A673 (cell line): ENCODE measurements at regions not wholly inside any gene's neighbourhood (a gene's known extent, or its start where the extent isn't known, plus 50 kb on each side); places are given as distances from the start of the nearest gene placed in this dataset.

Experiments
- BruUV-seq: library from RNA; stranded (reverse); fragments of 400-500 nt; replicated peaks from 2 replicates; lab custom pipeline; 2021; lab: Mats Ljungman, UMichigan
- CTCF ChIA-PET: fragments of 300-600 bp; sonication (Branson Sonifier 250); formaldehyde crosslinking; loops from one replicate; lab custom pipeline; 2022; ENCODE audit warnings: antibody characterized with exemption; lab: Charles Lee
- POLR2A ChIA-PET: fragments of 300-600 bp; sonication (Branson Sonifier 250); formaldehyde crosslinking; loops from one replicate; lab custom pipeline; 2022; ENCODE audit warnings: antibody characterized with exemption; ENCODE audit not compliant: low non-redundant PET; lab: Charles Lee
- DNase-seq: peaks from one replicate; pipeline ENCODE4 v3.0.0-alpha.2; 2015; ENCODE audit warnings: low spot score
- H3K27ac ChIP-seq: fragments of 200-600 bp; sonication (generic); 2 replicates; pipeline ENCODE4 v1.5.1; 2016; ENCODE audit warnings: mixed run types, low read depth, mild to moderate bottlenecking, mixed read lengths, antibody characterized with exemption, low read length; ENCODE audit not compliant: poor library complexity, severe bottlenecking
- H3K27me3 ChIP-seq: fragments of 200-600 bp; sonication (generic); replicated peaks from 2 replicates; pipeline ENCODE4 v1.6.1; 2017; ENCODE audit warnings: mixed run types, low read depth, mild to moderate bottlenecking, mixed read lengths, antibody characterized with exemption, low read length; ENCODE audit not compliant: insufficient read depth, poor library complexity
- H3K36me3 ChIP-seq: fragments of 200-600 bp; sonication (generic); 2 replicates; pipeline ENCODE4 v1.6.1; 2016; ENCODE audit warnings: mixed run types, mild to moderate bottlenecking, mixed read lengths, antibody characterized with exemption, low read length; ENCODE audit not compliant: insufficient read depth, poor library complexity, severe bottlenecking
- H3K4me1 ChIP-seq: fragments of 200-600 bp; sonication (generic); 2 replicates; pipeline ENCODE4 v1.6.1; 2017; ENCODE audit warnings: mixed run types, mild to moderate bottlenecking, mixed read lengths, antibody characterized with exemption, low read length; ENCODE audit not compliant: insufficient read depth, poor library complexity, severe bottlenecking
- H3K4me3 ChIP-seq: fragments of 200-600 bp; sonication (generic); 2 replicates; pipeline ENCODE4 v1.5.1; 2016; ENCODE audit warnings: low read depth, mixed run types, mild to moderate bottlenecking, mixed read lengths, low read length; ENCODE audit not compliant: poor library complexity, severe bottlenecking
- H3K9me3 ChIP-seq: fragments of 200-600 bp; sonication (generic); 2 replicates; pipeline ENCODE4 v1.6.1; 2016; ENCODE audit warnings: mixed run types, low read depth, mild to moderate bottlenecking, mixed read lengths, antibody characterized with exemption, low read length; ENCODE audit not compliant: poor library complexity, severe bottlenecking
- EZH2 ChIP-seq: fragments of 200-600 bp; sonication (generic); IDR thresholded peaks from 2 replicates; pipeline ENCODE4 v1.6.1; 2017; ENCODE audit warnings: borderline replicate concordance, low read depth, mild to moderate bottlenecking, mixed read lengths, antibody characterized with exemption, low read length; ENCODE audit not compliant: poor library complexity, severe bottlenecking
- intact Hi-C: fragments of 100-400 bp; cut with micrococcal nuclease; formaldehyde crosslinking; loops from one replicate; pipeline ENCODE4 v1.10.0; 2022; ENCODE audit not compliant: unreplicated experiment
- TF ChIP-seq, protein P1 (sequence below): fragments of 300-800, 200-600 bp; sonication (generic); conservative IDR thresholded peaks from 2 replicates; pipeline ENCODE4 v1.5.1; 2017; ENCODE audit warnings: low read depth, mild to moderate bottlenecking, antibody characterized with exemption, low read length, moderate library complexity, mixed read lengths

DNA sequence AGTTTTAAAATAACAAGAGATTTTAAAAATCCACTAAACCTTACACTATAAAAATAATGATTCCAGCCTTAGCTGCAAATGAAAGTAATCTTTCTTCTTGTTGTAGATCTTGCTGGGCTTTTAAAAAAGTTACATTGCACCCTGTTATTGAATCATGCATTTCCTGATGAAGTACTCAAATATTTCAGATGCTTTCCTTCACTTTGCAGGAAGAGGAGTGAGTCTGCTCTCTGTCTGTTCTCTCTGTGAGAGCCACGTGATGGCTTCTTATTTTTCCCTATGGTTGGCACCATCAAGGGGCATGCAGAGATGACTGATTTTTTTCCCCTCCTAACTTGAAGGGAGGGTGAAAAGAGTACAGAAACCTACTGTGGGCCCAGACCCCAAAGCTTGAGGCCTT is 262.7 kb downstream of the ATP23 start:
- no peaks in the 10 kb centered on the region for H3K36me3 ChIP-seq
- H3K27me3 ChIP-seq, result no peaks in the 10 kb centered on the region
- TF ChIP-seq EZH2, result no peak
- TF ChIP-seq, protein P1, sequence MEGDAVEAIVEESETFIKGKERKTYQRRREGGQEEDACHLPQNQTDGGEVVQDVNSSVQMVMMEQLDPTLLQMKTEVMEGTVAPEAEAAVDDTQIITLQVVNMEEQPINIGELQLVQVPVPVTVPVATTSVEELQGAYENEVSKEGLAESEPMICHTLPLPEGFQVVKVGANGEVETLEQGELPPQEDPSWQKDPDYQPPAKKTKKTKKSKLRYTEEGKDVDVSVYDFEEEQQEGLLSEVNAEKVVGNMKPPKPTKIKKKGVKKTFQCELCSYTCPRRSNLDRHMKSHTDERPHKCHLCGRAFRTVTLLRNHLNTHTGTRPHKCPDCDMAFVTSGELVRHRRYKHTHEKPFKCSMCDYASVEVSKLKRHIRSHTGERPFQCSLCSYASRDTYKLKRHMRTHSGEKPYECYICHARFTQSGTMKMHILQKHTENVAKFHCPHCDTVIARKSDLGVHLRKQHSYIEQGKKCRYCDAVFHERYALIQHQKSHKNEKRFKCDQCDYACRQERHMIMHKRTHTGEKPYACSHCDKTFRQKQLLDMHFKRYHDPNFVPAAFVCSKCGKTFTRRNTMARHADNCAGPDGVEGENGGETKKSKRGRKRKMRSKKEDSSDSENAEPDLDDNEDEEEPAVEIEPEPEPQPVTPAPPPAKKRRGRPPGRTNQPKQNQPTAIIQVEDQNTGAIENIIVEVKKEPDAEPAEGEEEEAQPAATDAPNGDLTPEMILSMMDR, result no peak
- peak overlapping the region; percentile 34 for H3K27ac ChIP-seq
- H3K9me3 ChIP-seq, result no peaks in the 10 kb centered on the region
- intact Hi-C loops, result no loop called here
- ChIA-PET POLR2A (no interaction called here), CTCF (no interaction called here)
- DNase-seq, result peak; percentile 10
- H3K4me1 ChIP-seq, result peaks cover 20% of the 10 kb centered on the region
- no peak overlapping the region for H3K4me3 ChIP-seq
- BruUV-seq, result no TSS peak

DNA sequence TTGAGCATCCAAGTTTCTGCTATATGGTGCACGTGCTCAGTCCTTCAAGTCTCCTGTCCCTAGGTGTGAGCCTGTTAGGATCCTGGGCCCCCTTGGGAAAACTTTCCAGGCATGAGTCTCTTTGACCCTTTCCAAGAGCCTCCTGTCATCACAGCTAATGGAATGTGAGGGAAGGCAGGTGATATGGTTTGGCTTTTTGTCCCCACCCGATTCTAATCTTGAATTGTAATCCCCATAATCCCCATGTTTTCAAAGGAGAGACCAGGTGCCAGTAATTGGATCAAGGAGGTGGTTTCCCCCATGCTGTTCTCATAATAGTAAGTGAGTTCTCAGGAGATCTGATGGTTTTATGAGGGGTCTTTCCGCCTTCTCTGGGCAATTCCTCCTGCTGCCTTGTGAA is 265.5 kb downstream of the ATP23 start:
- H3K27ac ChIP-seq, result no peak overlapping the region
- H3K27me3 ChIP-seq, result no peaks in the 10 kb centered on the region
- no peak for DNase-seq
- no peaks in the 10 kb centered on the region for H3K9me3 ChIP-seq
- BruUV-seq, result no TSS peak
- ChIA-PET POLR2A (no interaction called here), CTCF (no interaction called here)
- intact Hi-C loops, result no loop called here
- peaks cover 20% of the 10 kb centered on the region for H3K4me1 ChIP-seq
- no peak for TF ChIP-seq EZH2
- H3K4me3 ChIP-seq, result no peak overlapping the region
- no peaks in the 10 kb centered on the region for H3K36me3 ChIP-seq

DNA sequence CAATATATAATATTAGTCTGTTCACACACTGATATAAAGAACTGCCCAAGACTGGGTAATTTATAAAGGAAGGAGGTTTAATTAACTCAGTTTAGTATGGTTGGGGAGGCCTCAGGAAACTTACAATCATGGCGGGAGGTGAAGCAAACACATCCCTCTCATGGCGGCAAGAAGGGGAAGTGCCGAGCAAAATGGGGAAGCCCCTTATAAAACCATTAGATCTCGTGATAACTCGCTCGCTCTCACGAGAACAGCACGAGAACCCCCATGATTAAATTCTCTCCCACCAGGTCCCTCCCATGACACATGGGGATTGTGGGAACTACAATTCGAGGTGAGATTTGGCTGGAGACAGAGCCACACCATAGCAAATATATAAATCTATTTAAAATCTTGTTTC is 269.8 kb downstream of the ATP23 start:
- no peaks in the 10 kb centered on the region for H3K9me3 ChIP-seq
- H3K4me1 ChIP-seq, result no peaks in the 10 kb centered on the region
- POLR2A ChIA-PET, result no interaction called here
- H3K4me3 ChIP-seq, result no peak overlapping the region
- CTCF ChIA-PET, result no interaction called here
- BruUV-seq, result no TSS peak
- H3K27me3 ChIP-seq, result no peaks in the 10 kb centered on the region
- intact Hi-C loops, result no loop called here
- no peak for DNase-seq
- no peaks in the 10 kb centered on the region for H3K36me3 ChIP-seq
- no peak overlapping the region for H3K27ac ChIP-seq
- TF ChIP-seq EZH2, result no peak
- TF ChIP-seq, protein P1, result no peak

DNA sequence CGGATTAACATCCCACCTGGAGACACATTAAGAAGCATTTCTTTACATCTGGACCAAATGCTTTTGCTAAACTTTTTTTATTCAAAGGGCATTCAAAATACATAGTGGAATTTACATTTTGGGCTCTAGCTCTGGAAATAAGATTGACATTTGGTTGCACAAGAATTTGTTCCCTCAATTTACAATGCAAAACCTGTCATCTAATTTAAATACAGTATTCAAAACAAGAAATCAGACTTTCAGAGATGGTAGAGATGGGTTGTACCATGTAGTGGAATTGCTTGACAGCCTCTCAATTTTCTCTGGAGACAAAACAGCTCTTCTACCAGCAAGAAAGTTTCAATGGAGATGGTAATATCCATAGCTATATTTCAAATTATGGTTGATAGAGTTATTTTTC is 275.8 kb downstream of the ATP23 start:
- Histone ChIP-seq H3K27me3 (no peaks in the 10 kb centered on the region), H3K9me3 (no peaks in the 10 kb centered on the region), H3K36me3 (no peaks in the 10 kb centered on the region), H3K4me1 (no peaks in the 10 kb centered on the region), H3K4me3 (no peak overlapping the region), H3K27ac (no peak overlapping the region)
- BruUV-seq, result no TSS peak
- DNase-seq, result no peak
- no peak for TF ChIP-seq EZH2
- TF ChIP-seq, protein P1, result no peak
- intact Hi-C loops, result no loop called here
- CTCF ChIA-PET, result no interaction called here
- POLR2A ChIA-PET, result no interaction called here
